Cardiac fibroblast (primary cell): ENCODE measurements at regions not wholly inside any gene's neighbourhood (a gene's known extent, or its start where the extent isn't known, plus 50 kb on each side); places are given as distances from the start of the nearest gene placed in this dataset.

Experiments
- DNase-seq, 2 donors: peaks; one replicate each; pipeline versions ENCODE4 v3.0.0 to v3.0.0-alpha.2; 2010; ENCODE audit warnings: low read depth in 2 of 2
- H3K4me3 ChIP-seq, 2 donors: replicated peaks in 1 of 2; 1 replicate in 1 of 2; 2 replicates in 1 of 2; pipeline ENCODE4 v1.5.1; 2011; ENCODE audit warnings: low read depth in 2 of 2, low read length in 2 of 2, mild to moderate bottlenecking in 2 of 2, moderate library complexity in 1 of 2
- CTCF ChIP-seq: IDR thresholded peaks from one replicate; pipeline ENCODE4 v1.5.1; 2011; ENCODE audit warnings: low read depth, mild to moderate bottlenecking, low read length, inconsistent platforms

GRCh38 chr14:94701861-94702370 lies 68.0 kb downstream of the GSC start:
- no peak for TF ChIP-seq CTCF
- DNase-seq = no peak
- H3K4me3 ChIP-seq = no peak overlapping the region

GRCh38 chr14:94700336-94700735 lies 69.6 kb downstream of the GSC start:
- H3K4me3 ChIP-seq = no peak overlapping the region
- DNase-seq = no peak
- no peak for TF ChIP-seq CTCF

GRCh38 chr14:94699831-94700230 lies 70.1 kb downstream of the GSC start:
- no peak for TF ChIP-seq CTCF
- no peak for DNase-seq
- H3K4me3 ChIP-seq = no peak overlapping the region

GRCh38 chr14:94697773-94698556 lies 71.9 kb downstream of the GSC start:
- no peak for TF ChIP-seq CTCF
- no peak for DNase-seq
- H3K4me3 ChIP-seq = no peak overlapping the region

GRCh38 chr14:94696518-94696917 lies 73.4 kb downstream of the GSC start:
- no peak overlapping the region for H3K4me3 ChIP-seq
- TF ChIP-seq CTCF = no peak
- no peak for DNase-seq

GRCh38 chr14:94695231-94695630 lies 74.7 kb downstream of the GSC start:
- TF ChIP-seq CTCF = no peak
- H3K4me3 ChIP-seq = no peak overlapping the region
- no peak for DNase-seq
